Eye (tissue), 1 donor: ENCODE measurements at regions not wholly inside any gene's neighbourhood (a gene's known extent, or its start where the extent isn't known, plus 50 kb on each side); places are given as distances from the start of the nearest gene placed in this dataset.

Experiments used
- DNase-seq: peaks from one replicate; pipeline ENCODE4 v3.0.0-alpha.2; 2015

GRCh38 chr1:30192969-30193630 lies 530.3 kb downstream of the MATN1 start:
- no peak for DNase-seq

DNA sequence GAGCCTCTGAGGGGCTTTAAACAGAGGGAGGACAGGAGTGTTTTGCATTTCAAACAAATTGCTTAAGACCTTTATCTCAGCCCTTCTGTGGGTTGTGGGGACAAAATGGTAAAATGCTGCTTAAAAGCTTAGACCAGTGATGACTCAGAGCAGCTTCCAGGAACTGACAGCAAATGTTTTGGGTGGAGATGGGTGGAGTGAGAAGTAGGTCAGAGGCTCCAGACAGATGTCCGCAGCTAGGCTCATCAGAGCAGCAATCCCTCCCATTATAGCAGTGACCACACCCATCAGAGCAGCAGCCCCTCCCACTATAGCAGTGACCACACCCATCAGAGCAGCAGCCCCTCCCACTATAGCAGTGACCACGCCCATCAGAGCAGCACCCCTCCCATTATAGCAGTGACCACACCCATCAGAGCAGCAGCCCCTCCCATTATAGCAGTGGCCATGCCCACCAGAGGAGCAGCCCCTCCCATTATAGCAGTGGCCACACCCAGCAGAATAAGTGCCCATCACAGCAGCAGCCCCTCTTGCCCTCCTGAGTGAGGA lies 532.2 kb downstream of the MATN1 start:
- DNase-seq = peak; percentile 60

DNA sequence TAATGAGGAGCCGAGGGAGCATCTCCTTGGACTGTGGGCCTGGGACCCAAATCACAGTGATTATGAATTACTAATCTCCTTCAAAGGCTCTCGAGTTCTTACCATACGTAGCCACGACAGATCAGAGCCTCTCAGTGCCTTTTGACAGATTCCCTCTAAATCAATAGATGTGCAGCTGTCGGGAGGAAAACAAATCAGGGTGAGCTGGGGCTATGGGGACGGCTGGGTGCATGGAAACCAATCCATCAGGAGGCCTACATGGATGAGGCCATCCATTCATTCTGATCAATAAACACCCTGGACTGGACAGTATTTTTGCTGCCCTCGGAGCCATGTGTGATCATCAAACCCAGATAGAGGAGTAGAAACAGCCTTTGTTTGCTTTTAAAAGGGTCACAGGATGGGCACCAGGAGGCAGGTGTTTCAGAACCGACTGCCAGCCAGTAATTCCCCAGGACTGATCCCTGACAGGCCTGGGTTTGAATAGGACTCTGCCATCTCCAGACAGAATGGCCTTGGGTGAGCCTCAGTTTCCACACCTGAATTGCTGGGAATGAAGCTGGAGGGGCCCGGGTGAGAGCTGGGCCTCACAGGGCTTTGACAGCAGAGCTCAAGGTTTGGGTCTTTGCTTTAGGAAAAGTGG lies 532.8 kb downstream of the MATN1 start:
- DNase-seq = peak; percentile 76

- peak; percentile 25 for DNase-seq
These were observed 533.4 kb downstream of the MATN1 start for GRCh38 chr1:30189818-30190500.

GRCh38 chr1:30188999-30189398 lies 534.4 kb downstream of the MATN1 start:
- no peak for DNase-seq

GRCh38 chr1:30188329-30188728 lies 535.1 kb downstream of the MATN1 start:
- DNase-seq = no peak

GRCh38 chr1:30187413-30188023 lies 535.9 kb downstream of the MATN1 start:
- no peak for DNase-seq

DNA sequence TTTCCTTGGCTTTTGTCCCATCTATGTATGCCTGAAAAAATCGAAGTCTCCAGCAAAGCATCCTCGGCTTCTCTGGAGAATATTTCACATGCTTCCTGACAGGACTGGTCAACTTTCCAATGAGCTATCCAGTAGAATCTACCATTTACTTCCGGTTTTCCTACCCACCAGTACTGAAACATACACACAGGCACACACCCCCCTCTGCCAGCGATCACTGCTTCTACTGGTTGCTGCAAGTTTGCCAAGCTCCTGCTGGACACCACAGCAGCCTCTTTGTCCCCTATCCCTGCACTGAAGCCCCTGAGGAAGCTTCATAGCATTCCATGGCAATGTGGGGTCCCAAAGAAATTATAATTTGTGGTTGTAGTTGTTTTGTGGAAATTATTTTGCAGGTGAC lies 536.8 kb downstream of the MATN1 start:
- no peak for DNase-seq

GRCh38 chr1:30185809-30186208 lies 537.6 kb downstream of the MATN1 start:
- DNase-seq = no peak

- DNase-seq = no peak
These were observed 538.1 kb downstream of the MATN1 start for GRCh38 chr1:30185313-30185712.

- no peak for DNase-seq
These were observed 538.8 kb downstream of the MATN1 start for GRCh38 chr1:30184393-30185141.

GRCh38 chr1:30183895-30184294 lies 539.5 kb downstream of the MATN1 start:
- DNase-seq = no peak

DNA sequence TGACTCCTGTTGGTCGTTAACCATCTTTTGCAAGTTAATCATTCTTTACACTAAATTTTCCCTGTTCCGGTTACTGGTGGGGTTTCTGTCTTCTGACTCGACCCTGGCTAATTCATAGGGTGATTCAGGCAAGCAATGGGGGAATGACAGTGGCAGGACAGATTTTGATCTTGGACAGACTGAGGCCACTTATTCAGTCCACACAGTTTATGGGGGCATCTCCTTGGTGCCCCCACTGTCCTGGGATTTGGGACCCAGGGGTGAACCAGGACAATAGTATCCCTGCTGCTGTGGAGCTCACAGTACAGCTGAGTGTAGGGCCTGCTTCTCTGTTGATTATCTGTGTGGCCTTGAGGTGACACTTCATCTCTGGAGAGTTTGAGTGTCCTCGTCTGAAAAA lies 540.4 kb downstream of the MATN1 start:
- no peak for DNase-seq

GRCh38 chr1:30179942-30180543 lies 543.3 kb downstream of the MATN1 start:
- no peak for DNase-seq

- DNase-seq = no peak
These were observed 546.9 kb downstream of the MATN1 start for GRCh38 chr1:30176477-30176876.

DNA sequence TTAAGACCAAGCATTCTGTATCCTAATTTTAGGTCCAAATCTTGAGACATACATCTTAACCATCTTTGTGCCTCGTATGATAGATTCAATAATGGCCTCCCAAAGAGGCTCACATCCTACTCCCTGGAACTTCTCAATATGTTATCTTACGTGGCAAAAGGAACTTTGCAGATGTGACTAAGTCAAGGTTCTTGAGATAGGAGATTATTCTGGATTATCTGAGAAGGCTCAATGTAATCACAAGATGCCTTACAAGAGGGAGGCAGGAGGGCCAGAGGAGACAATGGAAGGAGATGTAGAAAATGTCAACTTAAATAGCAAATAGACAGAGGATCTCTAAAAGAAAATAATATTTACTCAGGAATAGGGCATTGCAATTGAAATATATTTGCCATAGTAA lies 548.9 kb downstream of the MATN1 start:
- no peak for DNase-seq

- no peak for DNase-seq
These were observed 549.8 kb downstream of the MATN1 start for GRCh38 chr1:30173560-30173959.

- DNase-seq = no peak
These were observed 550.6 kb downstream of the MATN1 start for GRCh38 chr1:30172757-30173156.

GRCh38 chr1:30172299-30172694 lies 551.1 kb downstream of the MATN1 start:
- no peak for DNase-seq

DNA sequence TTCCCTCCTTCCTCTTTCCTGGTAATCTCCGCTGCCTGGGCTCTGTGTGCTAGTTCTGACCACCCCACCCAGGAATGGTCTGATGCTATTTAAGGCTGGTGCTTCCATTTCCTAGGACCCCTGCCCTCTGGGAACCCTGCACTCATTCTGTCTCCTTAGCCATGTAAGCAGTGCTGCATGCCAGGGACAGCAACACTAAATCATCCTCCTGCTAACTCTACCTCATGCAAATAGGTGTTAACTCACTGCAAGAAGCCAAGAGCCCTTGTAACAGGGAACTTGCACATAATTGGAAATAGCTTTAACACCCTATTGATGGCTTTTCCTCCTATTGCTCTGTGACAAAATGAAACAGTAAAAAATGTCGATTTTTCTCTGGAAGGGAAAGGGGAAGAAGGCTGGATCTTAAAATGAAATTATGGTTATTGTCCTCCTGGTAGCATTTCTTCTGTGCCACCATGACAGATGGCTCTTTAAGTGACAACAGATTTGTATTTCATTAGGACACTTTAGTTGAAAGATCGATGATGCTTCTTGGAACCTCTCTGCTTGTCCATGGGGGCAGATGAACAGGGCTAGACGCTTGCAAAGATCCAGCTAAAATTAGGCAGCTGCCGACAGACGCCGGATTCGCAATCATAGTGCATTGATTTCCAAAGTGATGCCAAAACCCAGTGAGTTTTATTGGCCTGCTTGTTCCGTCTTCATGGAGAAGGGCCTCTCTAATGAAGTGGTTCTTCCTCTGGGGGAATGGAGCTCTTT lies 551.7 kb downstream of the MATN1 start:
- no peak for DNase-seq

DNA sequence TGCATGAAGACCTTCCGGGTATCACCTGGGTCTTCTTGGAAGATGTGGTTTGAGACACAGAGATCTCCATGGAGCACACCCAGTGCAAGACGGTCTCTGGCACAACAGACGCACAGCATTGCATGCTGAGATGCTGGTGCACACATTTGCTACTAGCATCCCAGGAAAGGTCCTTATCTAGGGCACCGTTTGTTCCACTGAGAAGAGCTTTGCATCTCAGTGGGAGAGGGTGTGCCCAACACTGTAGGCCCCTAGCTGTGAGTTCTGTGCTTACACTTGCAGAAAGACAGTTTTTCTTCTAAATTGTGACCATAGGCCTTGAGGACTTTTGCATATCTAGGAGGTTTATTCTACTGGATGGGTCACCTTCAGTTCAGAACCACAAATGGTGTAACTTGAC lies 554.1 kb downstream of the MATN1 start:
- DNase-seq = no peak

- DNase-seq = no peak
These were observed 557.2 kb downstream of the MATN1 start for GRCh38 chr1:30166174-30166573.
